ENCODE measurements at regions not wholly inside any gene's neighbourhood (a gene's known extent, or its start where the extent isn't known, plus 50 kb on each side); places are given as distances from the start of the nearest gene placed in this dataset.

- TF ChIP-seq RFX5 (IDR thresholded peaks at IDR 0.05) (no peak), CEBPB (IDR thresholded peaks at IDR 0.05) (no peak), EP300 (IDR thresholded peaks at IDR 0.05) (no peak), RCOR1 (IDR thresholded peaks at IDR 0.05; ENCODE audit: low read depth, low read length) (no peak), ZC3H11A (IDR thresholded peaks at IDR 0.05) (no peak), NPAS2 (CRISPR knock-in tag; IDR thresholded peaks at IDR 0.05; ENCODE audit: borderline replicate concordance) (no peak), HOXB5 (CRISPR knock-in tag; IDR thresholded peaks at IDR 0.05) (no peak), FOXS1 (CRISPR knock-in tag; IDR thresholded peaks at IDR 0.05) (no peak), ESRRA (IDR thresholded peaks at IDR 0.05; ENCODE audit: borderline replicate concordance, low read length) (no peak)
Measured at GRCh38 chr3:180383332-180384020, 218.5 kb upstream of the TTC14 start.

GRCh38 chr3:180390313-180390712 lies 211.7 kb upstream of the TTC14 start:
- TF ChIP-seq PHF8 (IDR thresholded peaks at IDR 0.05; ENCODE audit: borderline replicate concordance, low read depth) (no peak), FOSB (CRISPR knock-in tag; IDR thresholded peaks at IDR 0.05) (no peak), MAFK (IDR thresholded peaks at IDR 0.05; ENCODE audit: partially characterized antibody) (no peak), NR3C1 (IDR thresholded peaks at IDR 0.05) (no peak), POLR2A (IDR thresholded peaks at IDR 0.05; ENCODE audit: low read length) (no peak), GATA3 (IDR thresholded peaks at IDR 0.05; ENCODE audit: borderline replicate concordance) (no peak), HOXA7 (CRISPR knock-in tag; IDR thresholded peaks at IDR 0.05) (no peak), ZC3H11A (IDR thresholded peaks at IDR 0.05) (no peak), EHMT2 (IDR thresholded peaks at IDR 0.05; ENCODE audit: low read depth) (no peak), RCOR1 (IDR thresholded peaks at IDR 0.05; ENCODE audit: low read depth, low read length) (no peak), CEBPB (IDR thresholded peaks at IDR 0.05) (no peak), CHD4 (IDR thresholded peaks at IDR 0.05; ENCODE audit: borderline replicate concordance) (no peak), FOSL2 (IDR thresholded peaks at IDR 0.05) (no peak), FOSL2 (CRISPR knock-in tag; IDR thresholded peaks at IDR 0.05) (no peak), RNF2 (IDR thresholded peaks at IDR 0.05; ENCODE audit: borderline replicate concordance, low read depth) (no peak), E2F6 (IDR thresholded peaks at IDR 0.05; ENCODE audit: borderline replicate concordance, low read depth) (no peak)
- FAIRE-seq (no peak), ATAC-seq (no peak), DNase-seq (ENCODE audit: low read depth in 1 of 2, low spot score in 1 of 2) (no peak)
- ChIA-PET CTCF (no interaction called here), POLR2A (no interaction called here)
- H3K4me1 ChIP-seq: no peaks in the 10 kb centered on the region
- H3K4me3 ChIP-seq: no peak overlapping the region
- no peaks in the 10 kb centered on the region for H3K9me3 ChIP-seq
- H3K27ac ChIP-seq: no peak overlapping the region
- H3K4me2 ChIP-seq: no peak overlapping the region

More at GRCh38 chr3:180383332-180384020, 218.5 kb upstream of the TTC14 start:
- no peak overlapping the region for H3K27ac ChIP-seq
- H3K9me3 ChIP-seq: no peaks in the 10 kb centered on the region
- ChIA-PET CTCF (no interaction called here), POLR2A (no interaction called here)
- no peak for FAIRE-seq
- DNase-seq (ENCODE audit: low read depth in 1 of 2, low spot score in 1 of 2): no peak
- WGBS (ENCODE audit: missing lambda C conversion rate): 21% methylated on average over 2 of the region's 2 CpGs
- H3K4me1 ChIP-seq: no peaks in the 10 kb centered on the region
- H3K4me3 ChIP-seq: no peak overlapping the region
- no peak overlapping the region for H3K4me2 ChIP-seq
- no peak for ATAC-seq

- 6% methylated on average over 1 of the region's 1 CpG for WGBS (ENCODE audit: missing lambda C conversion rate)
- DNase-seq (ENCODE audit: low read depth in 1 of 2, low spot score in 1 of 2) (no peak), ATAC-seq (no peak), FAIRE-seq (no peak)
- no peak overlapping the region for H3K4me2 ChIP-seq
- ChIA-PET POLR2A (no interaction called here), CTCF (no interaction called here)
- no peak overlapping the region for H3K4me3 ChIP-seq
- H3K9me3 ChIP-seq: no peaks in the 10 kb centered on the region
- no peaks in the 10 kb centered on the region for H3K4me1 ChIP-seq
- no peak overlapping the region for H3K27ac ChIP-seq
- TF ChIP-seq EP300 (IDR thresholded peaks at IDR 0.05): no peak
- TF ChIP-seq JUN (IDR thresholded peaks at IDR 0.05): no peak
- no peak for TF ChIP-seq FOXS1 (CRISPR knock-in tag; IDR thresholded peaks at IDR 0.05)
- no peak for TF ChIP-seq NFE2L2 (conservative IDR thresholded peaks at IDR 0.05; ENCODE audit: low read length)
- TF ChIP-seq CBX2 (IDR thresholded peaks at IDR 0.05; ENCODE audit: borderline replicate concordance, low read depth): no peak
- no peak for TF ChIP-seq JUNB (IDR thresholded peaks at IDR 0.05)
- TF ChIP-seq HOXB5 (CRISPR knock-in tag; IDR thresholded peaks at IDR 0.05): no peak
- TF ChIP-seq ESRRA (IDR thresholded peaks at IDR 0.05; ENCODE audit: borderline replicate concordance, low read length): no peak
- no peak for TF ChIP-seq PHF8 (IDR thresholded peaks at IDR 0.05; ENCODE audit: borderline replicate concordance, low read depth)
Measured at GRCh38 chr3:180391001-180391400, 211.0 kb upstream of the TTC14 start.
